PC-9 (cell line): ENCODE measurements at regions not wholly inside any gene's neighbourhood (a gene's known extent, or its start where the extent isn't known, plus 50 kb on each side); places are given as distances from the start of the nearest gene placed in this dataset.

Experiments used
- BruUV-seq: library from RNA; stranded (reverse); fragments of 400-500 nt; replicated peaks from 2 replicates; lab custom pipeline; 2021; lab: Mats Ljungman, UMichigan
- CTCF ChIA-PET: fragments of 300-600 bp; sonication (Branson Sonifier 250); formaldehyde crosslinking; loops from one replicate; lab custom pipeline; 2022; ENCODE audit warnings: antibody characterized with exemption; lab: Charles Lee
- POLR2A ChIA-PET: fragments of 300-600 bp; sonication (Branson Sonifier 250); formaldehyde crosslinking; loops from one replicate; lab custom pipeline; 2022; ENCODE audit warnings: antibody characterized with exemption; ENCODE audit not compliant: unreplicated experiment; lab: Charles Lee
- DNase-seq, 2 experiments: peaks; one replicate each; pipeline versions ENCODE4 v3.0.0 to v3.0.0-alpha.2; 2015 to 2022; ENCODE audit warnings: mixed read lengths in 1 of 2
- H2AFZ ChIP-seq: fragments of 200-600 bp; sonication (generic); 2 replicates; pipeline ENCODE4 v1.8.1; 2017; ENCODE audit warnings: antibody characterized with exemption
- H3F3A ChIP-seq: fragments of 200-600 bp; sonication (generic); 2 replicates; pipeline ENCODE4 v1.8.1; 2017; ENCODE audit warnings: antibody characterized with exemption, mild to moderate bottlenecking, low read depth; ENCODE audit not compliant: insufficient read depth
- H3K27ac ChIP-seq: fragments of 200-600 bp; sonication (generic); 2 replicates; pipeline ENCODE4 v1.6.1; 2016; ENCODE audit warnings: mixed run types
- H3K27me3 ChIP-seq: fragments of 200-600 bp; sonication (generic); 2 replicates; pipeline ENCODE4 v1.6.1; 2016; ENCODE audit warnings: low read depth, mixed run types; ENCODE audit not compliant: insufficient read depth
- H3K36me3 ChIP-seq: fragments of 200-600 bp; sonication (generic); 2 replicates; pipeline ENCODE4 v1.6.1; 2016; ENCODE audit warnings: low read depth, mixed run types
- H3K4me1 ChIP-seq: fragments of 200-600 bp; sonication (generic); replicated peaks from 2 replicates; pipeline ENCODE4 v1.6.1; 2016; ENCODE audit warnings: mixed run types; ENCODE audit not compliant: insufficient read depth
- H3K4me2 ChIP-seq: fragments of 200-600 bp; sonication (generic); 2 replicates; pipeline ENCODE4 v1.6.1; 2017; ENCODE audit warnings: mixed run types
- H3K4me3 ChIP-seq: fragments of 200-600 bp; sonication (generic); 2 replicates; pipeline ENCODE4 v1.6.1; 2016; ENCODE audit warnings: mixed run types
- H3K79me2 ChIP-seq: fragments of 200-600 bp; sonication (generic); 2 replicates; pipeline ENCODE4 v1.6.1; 2017; ENCODE audit warnings: low read depth, mixed run types
- H3K9me2 ChIP-seq: fragments of 200-600 bp; sonication (generic); 2 replicates; pipeline ENCODE4 v1.8.1; 2017; ENCODE audit warnings: mild to moderate bottlenecking; ENCODE audit not compliant: insufficient read depth
- H3K9me3 ChIP-seq: fragments of 200-600 bp; sonication (generic); 2 replicates; pipeline ENCODE4 v1.8.1; 2016; ENCODE audit warnings: low read depth; ENCODE audit not compliant: insufficient read depth
- H4K20me1 ChIP-seq: fragments of 200-600 bp; sonication (generic); 2 replicates; pipeline ENCODE4 v1.8.1; 2017; ENCODE audit not compliant: insufficient read depth
- CTCF ChIP-seq: fragments of 200-600 bp; sonication (generic); conservative IDR thresholded peaks from 2 replicates; pipeline ENCODE4 v1.6.1; 2017; ENCODE audit warnings: mixed run types, antibody characterized with exemption, mild to moderate bottlenecking, moderate library complexity
- EZH2 ChIP-seq: fragments of 200-600 bp; sonication (generic); IDR thresholded peaks from 2 replicates; pipeline ENCODE4 v1.8.0; 2017; ENCODE audit warnings: antibody characterized with exemption, low read depth
- intact Hi-C: fragments of 100-400 bp; cut with micrococcal nuclease; formaldehyde crosslinking; loops from one replicate; pipeline ENCODE4 v1.10.0; 2022; ENCODE audit not compliant: unreplicated experiment

DNA sequence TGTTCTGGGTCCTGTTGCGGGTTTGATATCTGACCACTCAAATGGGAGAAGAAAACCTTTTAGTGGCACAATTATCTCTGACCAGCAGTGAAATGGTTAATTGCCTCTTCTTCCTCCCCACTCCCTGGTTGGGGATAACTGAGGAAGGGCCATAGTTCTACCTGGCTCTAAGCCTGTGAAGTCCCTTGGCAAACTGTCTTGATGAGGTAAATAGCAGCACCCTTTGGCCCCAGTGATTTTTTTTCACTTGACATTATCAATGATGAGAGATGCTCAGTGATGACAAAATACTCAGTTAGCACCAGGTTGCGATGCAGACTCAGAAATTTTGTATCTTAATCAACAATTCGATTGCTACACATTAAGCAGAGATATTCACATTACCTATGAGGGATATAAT, 515.7 kb downstream of the PSAT1 start:
- Histone ChIP-seq H4K20me1 (no peaks in the 10 kb centered on the region), H3K27me3 (no peaks in the 10 kb centered on the region), H3K27ac (no peak overlapping the region), H3K9me2 (no peaks in the 10 kb centered on the region), H3F3A (no peaks in the 10 kb centered on the region), H3K36me3 (no peaks in the 10 kb centered on the region), H3K4me2 (no peak overlapping the region), H2AFZ (no peak overlapping the region), H3K4me1 (no peaks in the 10 kb centered on the region), H3K9me3 (no peaks in the 10 kb centered on the region), H3K4me3 (no peak overlapping the region), H3K79me2 (no peaks in the 10 kb centered on the region)
- no TSS peak for BruUV-seq
- DNase-seq, result no peak
- ChIA-PET CTCF (no interaction called here), POLR2A (interaction anchor here (0.6 kb wide), 1 partner anchor 120 kb away, joined by 7 read pairs; no protein-coding TSS in a partner anchor)
- TF ChIP-seq CTCF (no peak), EZH2 (no peak)
- intact Hi-C loops, result loop anchor here (5.0 kb wide), 1 partner anchor 305 kb away; no protein-coding TSS in a partner anchor

DNA sequence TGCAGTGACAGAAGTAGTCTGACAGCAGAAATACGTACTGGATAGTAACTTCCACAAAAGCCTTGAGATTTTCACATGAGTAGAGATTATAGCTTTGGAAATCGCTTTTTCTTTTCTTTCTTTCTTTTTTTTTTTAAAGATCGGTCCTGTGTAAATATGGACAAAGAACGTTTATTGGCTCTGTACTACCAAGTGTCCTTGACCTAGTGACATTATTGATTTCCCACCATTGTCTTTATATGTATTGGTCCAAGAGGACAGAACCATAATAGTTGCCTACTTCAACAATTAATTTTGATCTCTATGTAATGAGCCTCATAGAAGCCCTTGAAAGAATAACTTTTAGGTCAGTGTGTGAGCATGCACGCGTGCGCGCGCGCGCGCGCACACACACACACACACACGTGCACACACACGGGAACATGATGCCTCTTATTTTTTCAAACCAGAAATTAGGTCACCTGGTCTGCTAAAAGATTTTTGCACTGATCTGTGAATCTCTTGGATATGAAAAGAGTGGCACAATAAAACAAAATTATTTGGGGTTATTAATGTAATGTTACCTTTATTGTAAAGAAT, 516.8 kb downstream of the PSAT1 start:
- no TSS peak for BruUV-seq

GRCh38 chr9:78821126-78821822, 524.3 kb downstream of the PSAT1 start:
- Histone ChIP-seq H2AFZ (no peak overlapping the region), H3K27ac (no peak overlapping the region), H3F3A (no peaks in the 10 kb centered on the region), H3K4me3 (no peak overlapping the region), H3K9me2 (no peaks in the 10 kb centered on the region), H3K79me2 (no peaks in the 10 kb centered on the region), H3K9me3 (no peaks in the 10 kb centered on the region), H3K36me3 (no peaks in the 10 kb centered on the region), H3K4me2 (0 out of 2 replicates have a peak overlapping the region, but pooled peaks have one; percentile 20), H3K4me1 (no peaks in the 10 kb centered on the region), H4K20me1 (no peaks in the 10 kb centered on the region), H3K27me3 (no peaks in the 10 kb centered on the region)
- POLR2A ChIA-PET, result no interaction called here
- no peak for DNase-seq
- no peak for TF ChIP-seq EZH2
- peak; percentile 87 for TF ChIP-seq CTCF
- CTCF ChIA-PET, result interaction anchor here (0.5 kb wide), 1 partner anchor 132 kb away, joined by 3 read pairs; no protein-coding TSS in a partner anchor
- intact Hi-C loops, result loop anchor here (5.0 to 10.0 kb wide), 3 partner anchors 219 to 414 kb away; no protein-coding TSS in a partner anchor
- no TSS peak for BruUV-seq

More for the DNA sequence above, 516.8 kb downstream of the PSAT1 start:
- H2AFZ ChIP-seq, result no peak overlapping the region
- intact Hi-C loops, result loop anchor here (5.0 kb wide), 1 partner anchor 304 kb away; no protein-coding TSS in a partner anchor
- no peak overlapping the region for H3K27ac ChIP-seq
- no peak overlapping the region for H3K4me2 ChIP-seq
- H3K36me3 ChIP-seq, result no peaks in the 10 kb centered on the region
- no peaks in the 10 kb centered on the region for H3F3A ChIP-seq
- no peaks in the 10 kb centered on the region for H3K9me2 ChIP-seq
- H3K27me3 ChIP-seq, result no peaks in the 10 kb centered on the region
- H4K20me1 ChIP-seq, result no peaks in the 10 kb centered on the region
- ChIA-PET POLR2A (no interaction called here), CTCF (no interaction called here)
- H3K9me3 ChIP-seq, result no peaks in the 10 kb centered on the region
- TF ChIP-seq EZH2 (no peak), CTCF (no peak)
- no peaks in the 10 kb centered on the region for H3K79me2 ChIP-seq
- H3K4me3 ChIP-seq, result no peak overlapping the region
- no peaks in the 10 kb centered on the region for H3K4me1 ChIP-seq
- DNase-seq, result no peak
